Ishikawa (cell line): ENCODE measurements at regions not wholly inside any gene's neighbourhood (a gene's known extent, or its start where the extent isn't known, plus 50 kb on each side); places are given as distances from the start of the nearest gene placed in this dataset.

Experiments used
- CREB1 ChIP-seq: IDR thresholded peaks from 2 replicates; pipeline ENCODE4 v1.6.1; 2012; ENCODE audit warnings: low read depth
- EGR1 ChIP-seq: IDR thresholded peaks from 2 replicates; pipeline ENCODE4 v1.6.1; 2012
- EP300 ChIP-seq: IDR thresholded peaks from 2 replicates; pipeline ENCODE4 v1.6.1; 2012; ENCODE audit warnings: borderline replicate concordance
- FOXM1 ChIP-seq: IDR thresholded peaks from 2 replicates; pipeline ENCODE4 v1.6.1; 2012; ENCODE audit warnings: low read depth, borderline replicate concordance
- NFIC ChIP-seq: IDR thresholded peaks from 2 replicates; pipeline ENCODE4 v1.6.1; 2012
- RAD21 ChIP-seq: IDR thresholded peaks from 2 replicates; pipeline ENCODE4 v1.6.1; 2012; ENCODE audit warnings: low read depth
- TAF1 ChIP-seq: IDR thresholded peaks from 2 replicates; pipeline ENCODE4 v1.6.1; 2012; ENCODE audit warnings: low read depth, mild to moderate bottlenecking
- TCF12 ChIP-seq: IDR thresholded peaks from 2 replicates; pipeline ENCODE4 v1.6.1; 2012; ENCODE audit warnings: low read depth
- TEAD4 ChIP-seq: IDR thresholded peaks from 2 replicates; pipeline ENCODE4 v1.6.1; 2012
- USF1 ChIP-seq: IDR thresholded peaks from 2 replicates; pipeline ENCODE4 v1.6.1; 2012
- ZBTB7A ChIP-seq: IDR thresholded peaks from 2 replicates; pipeline ENCODE4 v1.6.1; 2012; ENCODE audit warnings: low read depth
- TF ChIP-seq, protein P1 (sequence below): IDR thresholded peaks from 2 replicates; pipeline ENCODE4 v1.6.1; 2012
- TF ChIP-seq, protein P2 (sequence below): IDR thresholded peaks from 2 replicates; pipeline ENCODE4 v1.6.1; 2012; ENCODE audit warnings: low read depth, mild to moderate bottlenecking

DNA sequence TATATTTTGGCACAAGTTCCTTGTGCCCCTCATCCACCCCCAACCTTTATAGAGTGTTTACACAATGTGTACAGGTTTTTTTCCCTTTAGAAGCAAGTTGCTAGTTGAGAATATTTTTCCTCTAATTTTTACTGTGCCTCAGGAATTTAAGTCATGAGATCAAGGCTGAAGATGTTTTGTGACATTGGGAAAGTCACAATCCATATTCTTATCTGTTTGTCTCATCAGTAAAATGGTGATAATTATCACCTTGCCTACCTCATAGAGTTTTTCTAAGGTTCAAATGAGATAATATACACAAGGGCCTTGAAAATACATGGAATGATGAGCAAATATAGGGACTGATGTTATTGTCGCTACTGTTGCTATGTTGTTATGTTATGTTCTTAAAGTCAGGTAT lies 109.6 kb upstream of the DIAPH2 start:
- TF ChIP-seq EP300 (no peak), TEAD4 (no peak), TAF1 (no peak), NFIC (no peak), CREB1 (no peak), FOXM1 (no peak), USF1 (no peak), TCF12 (no peak), EGR1 (no peak), RAD21 (no peak), ZBTB7A (no peak)
- TF ChIP-seq, protein P1, sequence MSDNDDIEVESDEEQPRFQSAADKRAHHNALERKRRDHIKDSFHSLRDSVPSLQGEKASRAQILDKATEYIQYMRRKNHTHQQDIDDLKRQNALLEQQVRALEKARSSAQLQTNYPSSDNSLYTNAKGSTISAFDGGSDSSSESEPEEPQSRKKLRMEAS: no peak
- TF ChIP-seq, protein P2, sequence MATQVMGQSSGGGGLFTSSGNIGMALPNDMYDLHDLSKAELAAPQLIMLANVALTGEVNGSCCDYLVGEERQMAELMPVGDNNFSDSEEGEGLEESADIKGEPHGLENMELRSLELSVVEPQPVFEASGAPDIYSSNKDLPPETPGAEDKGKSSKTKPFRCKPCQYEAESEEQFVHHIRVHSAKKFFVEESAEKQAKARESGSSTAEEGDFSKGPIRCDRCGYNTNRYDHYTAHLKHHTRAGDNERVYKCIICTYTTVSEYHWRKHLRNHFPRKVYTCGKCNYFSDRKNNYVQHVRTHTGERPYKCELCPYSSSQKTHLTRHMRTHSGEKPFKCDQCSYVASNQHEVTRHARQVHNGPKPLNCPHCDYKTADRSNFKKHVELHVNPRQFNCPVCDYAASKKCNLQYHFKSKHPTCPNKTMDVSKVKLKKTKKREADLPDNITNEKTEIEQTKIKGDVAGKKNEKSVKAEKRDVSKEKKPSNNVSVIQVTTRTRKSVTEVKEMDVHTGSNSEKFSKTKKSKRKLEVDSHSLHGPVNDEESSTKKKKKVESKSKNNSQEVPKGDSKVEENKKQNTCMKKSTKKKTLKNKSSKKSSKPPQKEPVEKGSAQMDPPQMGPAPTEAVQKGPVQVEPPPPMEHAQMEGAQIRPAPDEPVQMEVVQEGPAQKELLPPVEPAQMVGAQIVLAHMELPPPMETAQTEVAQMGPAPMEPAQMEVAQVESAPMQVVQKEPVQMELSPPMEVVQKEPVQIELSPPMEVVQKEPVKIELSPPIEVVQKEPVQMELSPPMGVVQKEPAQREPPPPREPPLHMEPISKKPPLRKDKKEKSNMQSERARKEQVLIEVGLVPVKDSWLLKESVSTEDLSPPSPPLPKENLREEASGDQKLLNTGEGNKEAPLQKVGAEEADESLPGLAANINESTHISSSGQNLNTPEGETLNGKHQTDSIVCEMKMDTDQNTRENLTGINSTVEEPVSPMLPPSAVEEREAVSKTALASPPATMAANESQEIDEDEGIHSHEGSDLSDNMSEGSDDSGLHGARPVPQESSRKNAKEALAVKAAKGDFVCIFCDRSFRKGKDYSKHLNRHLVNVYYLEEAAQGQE: no peak
